Neural crest cell (in vitro differentiated cells): ENCODE measurements at regions not wholly inside any gene's neighbourhood (a gene's known extent, or its start where the extent isn't known, plus 50 kb on each side); places are given as distances from the start of the nearest gene placed in this dataset.

ENCODE experiments used
- DNase-seq: peaks from one replicate; pipeline ENCODE4 v3.0.0; 2021; ENCODE audit warnings: low read depth, mixed read lengths, low spot score
- H3K27ac Mint-ChIP-seq: one replicate; pipeline ENCODE4 v1.8.0; 2021; ENCODE audit warnings: mild to moderate bottlenecking, mixed read lengths; ENCODE audit not compliant: unreplicated experiment
- H3K27me3 Mint-ChIP-seq: 2 replicates; pipeline ENCODE4 v1.8.0; 2021; ENCODE audit warnings: low read depth, mild to moderate bottlenecking, mixed read lengths
- H3K36me3 Mint-ChIP-seq: 2 replicates; pipeline ENCODE4 v1.8.0; 2021; ENCODE audit warnings: low read depth, mild to moderate bottlenecking, mixed read lengths
- H3K4me1 Mint-ChIP-seq: 2 replicates; pipeline ENCODE4 v1.8.0; 2021; ENCODE audit warnings: mixed read lengths
- H3K4me3 Mint-ChIP-seq: one replicate; pipeline ENCODE4 v1.8.0; 2021; ENCODE audit warnings: mild to moderate bottlenecking, mixed read lengths
- H3K9me3 Mint-ChIP-seq: 2 replicates; pipeline ENCODE4 v1.8.0; 2021; ENCODE audit warnings: mixed read lengths
- CTCF ChIP-seq: fragments of 200-600 bp; sonication (generic); conservative IDR thresholded peaks from 2 replicates; pipeline ENCODE4 v1.5.0; 2021; ENCODE audit warnings: antibody characterized with exemption, mild to moderate bottlenecking

GRCh38 chr1:17883662-17884395 lies 128.7 kb downstream of the ACTL8 start:
- Mint-ChIP-seq H3K4me3 (no peak overlapping the region), H3K27ac (no peak overlapping the region), H3K9me3 (no peaks in the 10 kb centered on the region), H3K36me3 (no peaks in the 10 kb centered on the region), H3K27me3 (peaks cover 19% of the 10 kb centered on the region), H3K4me1 (no peaks in the 10 kb centered on the region)
- no peak for DNase-seq
- no peak for TF ChIP-seq CTCF

GRCh38 chr1:17885663-17886320 lies 130.7 kb downstream of the ACTL8 start:
- no peaks in the 10 kb centered on the region for H3K9me3 Mint-ChIP-seq
- H3K27me3 Mint-ChIP-seq, result peaks cover 32% of the 10 kb centered on the region
- H3K36me3 Mint-ChIP-seq, result no peaks in the 10 kb centered on the region
- DNase-seq, result no peak
- no peak overlapping the region for H3K4me3 Mint-ChIP-seq
- no peak overlapping the region for H3K27ac Mint-ChIP-seq
- no peak for TF ChIP-seq CTCF
- H3K4me1 Mint-ChIP-seq, result no peaks in the 10 kb centered on the region

- H3K4me1 Mint-ChIP-seq, result no peaks in the 10 kb centered on the region
- DNase-seq, result no peak
- no peak overlapping the region for H3K4me3 Mint-ChIP-seq
- H3K27me3 Mint-ChIP-seq, result peaks cover 38% of the 10 kb centered on the region
- H3K9me3 Mint-ChIP-seq, result no peaks in the 10 kb centered on the region
- no peak overlapping the region for H3K27ac Mint-ChIP-seq
- TF ChIP-seq CTCF, result no peak
- H3K36me3 Mint-ChIP-seq, result no peaks in the 10 kb centered on the region
These were observed 131.3 kb downstream of the ACTL8 start for GRCh38 chr1:17886386-17886785.

- H3K9me3 Mint-ChIP-seq, result no peaks in the 10 kb centered on the region
- no peak for TF ChIP-seq CTCF
- H3K27ac Mint-ChIP-seq, result no peak overlapping the region
- peaks cover 43% of the 10 kb centered on the region for H3K27me3 Mint-ChIP-seq
- H3K36me3 Mint-ChIP-seq, result no peaks in the 10 kb centered on the region
- no peak for DNase-seq
- no peaks in the 10 kb centered on the region for H3K4me1 Mint-ChIP-seq
- no peak overlapping the region for H3K4me3 Mint-ChIP-seq
These were observed 131.8 kb downstream of the ACTL8 start for GRCh38 chr1:17886838-17887441.

- Mint-ChIP-seq H3K9me3 (no peaks in the 10 kb centered on the region), H3K4me1 (no peaks in the 10 kb centered on the region), H3K27ac (no peak overlapping the region), H3K4me3 (no peak overlapping the region), H3K36me3 (no peaks in the 10 kb centered on the region), H3K27me3 (peaks cover 50% of the 10 kb centered on the region)
- TF ChIP-seq CTCF, result no peak
- DNase-seq, result no peak
These were observed 132.7 kb downstream of the ACTL8 start for GRCh38 chr1:17887661-17888371.
